ENCODE measurements at regions not wholly inside any gene's neighbourhood (a gene's known extent, or its start where the extent isn't known, plus 50 kb on each side); places are given as distances from the start of the nearest gene placed in this dataset.

GRCh38 chr2:51629406-51629805, 597.5 kb upstream of the NRXN1 start:
- TF ChIP-seq SMAD5 (IDR thresholded peaks at IDR 0.05; ENCODE audit: low read depth) = no peak
- no peak for TF ChIP-seq CTCF (IDR thresholded peaks at IDR 0.05 in 2 of 3, conservative IDR thresholded peaks at IDR 0.05 in 1 of 3; ENCODE audit: control insufficient read depth in 2 of 3, extremely low read depth in 1 of 3, insufficient read depth in 1 of 3, low read depth in 3 of 3, low read length in 3 of 3)
- TF ChIP-seq RFX5 (IDR thresholded peaks at IDR 0.05; ENCODE audit: low read depth, low read length) = no peak
- TF ChIP-seq EZH2 (IDR thresholded peaks at IDR 0.05; ENCODE audit: borderline replicate concordance, control insufficient read depth, low read depth, low read length) = no peak
- TF ChIP-seq MXI1 (IDR thresholded peaks at IDR 0.05; ENCODE audit: low read depth, low read length) = no peak
- TF ChIP-seq SMC3 (IDR thresholded peaks at IDR 0.05; ENCODE audit: borderline replicate concordance, low read length) = no peak
- TF ChIP-seq TCF12 (IDR thresholded peaks at IDR 0.05; ENCODE audit: low read depth, low read length) = no peak
- no peak for TF ChIP-seq CBFB (IDR thresholded peaks at IDR 0.05; ENCODE audit: low read depth)
- no peak for TF ChIP-seq E2F4 (IDR thresholded peaks at IDR 0.05; ENCODE audit: low read depth, low read length)
- no peak for TF ChIP-seq USF2 (IDR thresholded peaks at IDR 0.05; ENCODE audit: borderline replicate concordance, low read depth, low read length)
- no peak for TF ChIP-seq POLR2A (IDR thresholded peaks at IDR 0.05; ENCODE audit: low read depth, low read length)
- TF ChIP-seq MYC (IDR thresholded peaks at IDR 0.05; ENCODE audit: insufficient read depth, insufficient read length, insufficient replicate concordance, low read length, severe bottlenecking) = no peak
